Endodermal cell (in vitro differentiated cells): ENCODE measurements at regions not wholly inside any gene's neighbourhood (a gene's known extent, or its start where the extent isn't known, plus 50 kb on each side); places are given as distances from the start of the nearest gene placed in this dataset.

Source experiments
- DNase-seq: peaks from one replicate; pipeline ENCODE4 v3.0.0-alpha.2; 2017
- H3K27ac ChIP-seq: 2 replicates; pipeline ENCODE4 v1.5.1; 2013; ENCODE audit warnings: mild to moderate bottlenecking, low read depth, low read length, moderate library complexity
- H3K27me3 ChIP-seq: 2 replicates; pipeline ENCODE4 v1.6.1; 2013; ENCODE audit warnings: mild to moderate bottlenecking, low read length, moderate library complexity; ENCODE audit not compliant: insufficient read depth, control insufficient read depth, poor library complexity, severe bottlenecking
- H3K36me3 ChIP-seq: 2 replicates; pipeline ENCODE4 v1.7.0; 2013; ENCODE audit warnings: mild to moderate bottlenecking, low read length, moderate library complexity; ENCODE audit not compliant: control insufficient read depth, insufficient read depth
- H3K4me1 ChIP-seq: one replicate; pipeline ENCODE4 v1.7.0; 2013; ENCODE audit warnings: low read length; ENCODE audit not compliant: control insufficient read depth, insufficient read depth
- H3K4me3 ChIP-seq: 2 replicates; pipeline ENCODE4 v1.5.1; 2013; ENCODE audit warnings: mild to moderate bottlenecking, low read length, moderate library complexity
- H3K9ac ChIP-seq: 2 replicates; pipeline ENCODE4 v1.6.1; 2013; ENCODE audit warnings: mild to moderate bottlenecking, low read length, moderate library complexity; ENCODE audit not compliant: poor library complexity, severe bottlenecking; ENCODE audit errors: extremely low read depth
- H3K9me3 ChIP-seq: 2 replicates; pipeline ENCODE4 v1.6.1; 2013; ENCODE audit warnings: mild to moderate bottlenecking, low read length, moderate library complexity; ENCODE audit not compliant: control insufficient read depth
- H3K27ac Mint-ChIP-seq: 2 replicates; pipeline ENCODE4 v1.8.0; 2020; ENCODE audit warnings: mixed read lengths
- H3K27me3 Mint-ChIP-seq: 2 replicates; pipeline ENCODE4 v1.8.0; 2021; ENCODE audit warnings: mild to moderate bottlenecking, mixed read lengths; ENCODE audit not compliant: insufficient read depth
- H3K36me3 Mint-ChIP-seq: 2 replicates; pipeline ENCODE4 v1.8.0; 2020; ENCODE audit warnings: low read depth, mixed read lengths
- H3K4me1 Mint-ChIP-seq: 2 replicates; pipeline ENCODE4 v1.8.0; 2020; ENCODE audit warnings: mixed read lengths
- H3K4me3 Mint-ChIP-seq: 2 replicates; pipeline ENCODE4 v1.8.0; 2020; ENCODE audit warnings: mild to moderate bottlenecking, moderate library complexity, mixed read lengths
- H3K9me3 Mint-ChIP-seq: 2 replicates; pipeline ENCODE4 v1.8.0; 2020; ENCODE audit warnings: mild to moderate bottlenecking, mixed read lengths
- CTCF ChIP-seq: fragments of 200-600 bp; sonication (generic); conservative IDR thresholded peaks from 2 replicates; pipeline ENCODE4 v1.5.0; 2021; ENCODE audit warnings: antibody characterized with exemption, mild to moderate bottlenecking
- WGBS, 2 experiments: methylation state at CpG; one replicate each; pipeline versions ENCODE4 v1.1.5 to v1.1.7; 2013; ENCODE audit warnings: missing lambda C conversion rate in 2 of 2, mixed read lengths in 1 of 2; ENCODE audit not compliant: insufficient coverage in 1 of 2, insufficient read length in 1 of 2; 5-methylcytosine and 5-hydroxymethylcytosine counted together

- H3K27me3 Mint-ChIP-seq = peaks cover 7% of the 10 kb centered on the region
- no peak for TF ChIP-seq CTCF
- Histone ChIP-seq H3K36me3 (no peaks in the 10 kb centered on the region), H3K9ac (no peak overlapping the region), H3K27me3 (no peaks in the 10 kb centered on the region), H3K9me3 (peaks cover 30% of the 10 kb centered on the region), H3K4me1 (no peaks in the 10 kb centered on the region), H3K27ac (no peak overlapping the region), H3K4me3 (peak overlapping the region; percentile 53)
- H3K27ac Mint-ChIP-seq = no peak overlapping the region
- no peak for DNase-seq
- H3K4me1 Mint-ChIP-seq = peaks cover 5% of the 10 kb centered on the region
- H3K36me3 Mint-ChIP-seq = peaks cover 3% of the 10 kb centered on the region
- no peak overlapping the region for H3K4me3 Mint-ChIP-seq
- 90 to 93% methylated on average over 3 of the region's 3 CpGs for WGBS, 2 experiments
- peaks cover 22% of the 10 kb centered on the region for H3K9me3 Mint-ChIP-seq
Measured at GRCh38 chr2:195545811-195546210, 111.2 kb upstream of the SLC39A10 start.

- Mint-ChIP-seq H3K36me3 (peaks cover 3% of the 10 kb centered on the region), H3K4me3 (no peak overlapping the region), H3K4me1 (peaks cover 5% of the 10 kb centered on the region), H3K27me3 (peaks cover 8% of the 10 kb centered on the region), H3K9me3 (peaks cover 22% of the 10 kb centered on the region), H3K27ac (no peak overlapping the region)
- Histone ChIP-seq H3K36me3 (no peaks in the 10 kb centered on the region), H3K4me3 (no peak overlapping the region), H3K27ac (no peak overlapping the region), H3K27me3 (peaks cover under 1% of the 10 kb centered on the region), H3K9me3 (peaks cover 27% of the 10 kb centered on the region), H3K9ac (no peak overlapping the region), H3K4me1 (no peaks in the 10 kb centered on the region)
- WGBS, 2 experiments = 94 to 99% methylated on average over 7 to 11 of the region's 11 CpGs
- no peak for DNase-seq
- no peak for TF ChIP-seq CTCF
Measured at GRCh38 chr2:195543902-195544894, 112.8 kb upstream of the SLC39A10 start.

- peaks cover 13% of the 10 kb centered on the region for H3K9me3 Mint-ChIP-seq
- H3K4me3 Mint-ChIP-seq = no peak overlapping the region
- no peak overlapping the region for H3K27ac Mint-ChIP-seq
- no peak overlapping the region for H3K27ac ChIP-seq
- no peaks in the 10 kb centered on the region for H3K4me1 ChIP-seq
- H3K4me1 Mint-ChIP-seq = peaks cover 5% of the 10 kb centered on the region
- H3K27me3 ChIP-seq = peaks cover 12% of the 10 kb centered on the region
- H3K9me3 ChIP-seq = peaks cover 16% of the 10 kb centered on the region
- DNase-seq = no peak
- TF ChIP-seq CTCF = no peak
- 94 to 95% methylated on average over 2 of the region's 2 CpGs for WGBS, 2 experiments
- H3K36me3 ChIP-seq = no peaks in the 10 kb centered on the region
- no peak overlapping the region for H3K9ac ChIP-seq
- H3K36me3 Mint-ChIP-seq = peaks cover under 1% of the 10 kb centered on the region
- H3K27me3 Mint-ChIP-seq = peaks cover 9% of the 10 kb centered on the region
- H3K4me3 ChIP-seq = no peak overlapping the region
Measured at GRCh38 chr2:195543063-195543462, 114.0 kb upstream of the SLC39A10 start.
